HEK293 (cell line): ENCODE measurements at regions not wholly inside any gene's neighbourhood (a gene's known extent, or its start where the extent isn't known, plus 50 kb on each side); places are given as distances from the start of the nearest gene placed in this dataset.

Source experiments
- CTCF ChIA-PET: fragments of 350-600 bp; formaldehyde crosslinking; extraction: SDS; loops from one replicate; lab custom pipeline; 2021; ENCODE audit warnings: antibody characterized with exemption; lab: Yijun Ruan, JAX
- POLR2A ChIA-PET: fragments of 300-600 bp; formaldehyde crosslinking; extraction: SDS; loops from one replicate; lab custom pipeline; 2020; ENCODE audit warnings: antibody characterized with exemption, inconsistent platforms; lab: Yijun Ruan, JAX
- H3K27ac ChIP-seq: fragments of 200-500 bp; sonication (Bioruptor generic); 2 replicates; pipeline ENCODE4 v1.5.1; 2014; ENCODE audit warnings: low read depth, low read length, control low read depth, inconsistent platforms; ENCODE audit errors: extremely low read depth
- H3K36me3 ChIP-seq, 2 experiments: fragments of 200-500 bp in 1 of 2; sonication (Bioruptor generic) in 1 of 2; 1 replicate in 1 of 2; 2 replicates in 1 of 2; pipeline ENCODE4 v1.5.1; 2014 to 2017; ENCODE audit warnings: inconsistent platforms in 2 of 2, low read length in 2 of 2; ENCODE audit not compliant: control insufficient read depth in 2 of 2, insufficient read depth in 1 of 2
- H3K4me1 ChIP-seq: fragments of 200-500 bp; sonication (Bioruptor generic); 2 replicates; pipeline ENCODE4 v1.5.1; 2014; ENCODE audit warnings: mild to moderate bottlenecking, low read length, inconsistent platforms; ENCODE audit not compliant: control insufficient read depth, insufficient read depth
- H3K4me3 ChIP-seq: 2 replicates; pipeline ENCODE4 v1.5.1; 2011; ENCODE audit warnings: low read depth, mild to moderate bottlenecking, control low read depth, low read length, moderate library complexity
- H3K9me3 ChIP-seq: fragments of 200-500 bp; sonication (Bioruptor generic); 2 replicates; pipeline ENCODE4 v1.5.1; 2014; ENCODE audit warnings: low read depth, low read length, inconsistent platforms; ENCODE audit not compliant: control insufficient read depth, insufficient read depth
- HOXA7 ChIP-seq: sonication (generic); formaldehyde crosslinking; IDR thresholded peaks from 2 replicates; pipeline ENCODE4 v1.8.1; 2022; ENCODE audit warnings: missing genetic modification reagents, borderline replicate concordance
- KLF8 ChIP-seq: fragments of 450-650 bp; formaldehyde crosslinking; IDR thresholded peaks from 2 replicates; pipeline ENCODE4 v1.5.1; 2016; ENCODE audit warnings: missing biosample characterization, missing genetic modification characterization
- OVOL3 ChIP-seq: fragments of 450-650 bp; formaldehyde crosslinking; IDR thresholded peaks from 2 replicates; pipeline ENCODE4 v1.5.1; 2016; ENCODE audit warnings: missing biosample characterization, missing genetic modification characterization
- SP3 ChIP-seq: fragments of 450-650 bp; formaldehyde crosslinking; IDR thresholded peaks from 2 replicates; pipeline ENCODE4 v1.5.1; 2016; ENCODE audit warnings: missing biosample characterization, missing genetic modification characterization
- ZNF112 ChIP-seq: fragments of 450-650 bp; formaldehyde crosslinking; IDR thresholded peaks from 2 replicates; pipeline ENCODE4 v1.5.0; 2017; ENCODE audit warnings: missing biosample characterization, missing genetic modification characterization
- ZNF121 ChIP-seq: fragments of 450-650 bp; formaldehyde crosslinking; IDR thresholded peaks from 2 replicates; pipeline ENCODE4 v1.5.1; 2016; ENCODE audit warnings: missing biosample characterization, missing genetic modification characterization
- ZNF146 ChIP-seq: fragments of 450-650 bp; formaldehyde crosslinking; IDR thresholded peaks from 2 replicates; pipeline ENCODE4 v1.5.1; 2016; ENCODE audit warnings: missing biosample characterization, missing genetic modification characterization
- ZNF155 ChIP-seq: fragments of 450-650 bp; formaldehyde crosslinking; IDR thresholded peaks from 2 replicates; pipeline ENCODE4 v1.5.1; 2016; ENCODE audit warnings: missing biosample characterization, missing genetic modification characterization
- ZNF2 ChIP-seq: fragments of 450-650 bp; formaldehyde crosslinking; IDR thresholded peaks from 2 replicates; pipeline ENCODE4 v1.5.1; 2016; ENCODE audit warnings: missing biosample characterization, missing genetic modification characterization
- ZNF311 ChIP-seq: fragments of 450-650 bp; formaldehyde crosslinking; IDR thresholded peaks from 2 replicates; pipeline ENCODE4 v1.5.1; 2017; ENCODE audit warnings: missing biosample characterization, missing genetic modification characterization, borderline replicate concordance
- ZNF350 ChIP-seq: fragments of 450-650 bp; formaldehyde crosslinking; IDR thresholded peaks from 2 replicates; pipeline ENCODE4 v1.5.0; 2017; ENCODE audit warnings: missing biosample characterization, mild to moderate bottlenecking, missing genetic modification characterization
- ZNF518A ChIP-seq: fragments of 450-650 bp; formaldehyde crosslinking; conservative IDR thresholded peaks from 2 replicates; pipeline ENCODE4 v1.5.1; 2016; ENCODE audit warnings: low read depth, missing biosample characterization, missing genetic modification characterization
- ZNF561 ChIP-seq: fragments of 450-650 bp; IDR thresholded peaks from 2 replicates; pipeline ENCODE4 v1.5.1; 2018; ENCODE audit warnings: missing biosample characterization, missing genetic modification characterization, borderline replicate concordance
- ZNF624 ChIP-seq: fragments of 450-650 bp; formaldehyde crosslinking; IDR thresholded peaks from 2 replicates; pipeline ENCODE4 v1.5.1; 2017; ENCODE audit warnings: missing biosample characterization, missing genetic modification characterization
- ZNF654 ChIP-seq: fragments of 450-650 bp; formaldehyde crosslinking; IDR thresholded peaks from 2 replicates; pipeline ENCODE4 v1.5.1; 2016; ENCODE audit warnings: low read depth, missing biosample characterization, missing genetic modification characterization
- ZNF677 ChIP-seq: fragments of 450-650 bp; IDR thresholded peaks from 2 replicates; pipeline ENCODE4 v1.5.0; 2018; ENCODE audit warnings: missing biosample characterization, mild to moderate bottlenecking, missing genetic modification characterization, moderate library complexity
- ZNF776 ChIP-seq: fragments of 450-650 bp; formaldehyde crosslinking; IDR thresholded peaks from 2 replicates; pipeline ENCODE4 v1.5.0; 2017; ENCODE audit warnings: missing biosample characterization, missing genetic modification characterization, borderline replicate concordance
- TF ChIP-seq, protein P1 (sequence below): fragments of 450-650 bp; formaldehyde crosslinking; IDR thresholded peaks from 2 replicates; pipeline ENCODE4 v1.5.1; 2016; ENCODE audit warnings: missing biosample characterization, missing genetic modification characterization
- TF ChIP-seq, protein P2 (sequence below): fragments of 450-650 bp; formaldehyde crosslinking; IDR thresholded peaks from 2 replicates; pipeline ENCODE4 v1.5.1; 2017; ENCODE audit warnings: missing biosample characterization, mild to moderate bottlenecking, missing genetic modification characterization, moderate library complexity

GRCh38 chr16:24428756-24429155 lies 110.6 kb upstream of the RBBP6 start:
- H3K27ac ChIP-seq: no peak overlapping the region
- no peaks in the 10 kb centered on the region for H3K9me3 ChIP-seq
- H3K36me3 ChIP-seq: no peaks in the 10 kb centered on the region
- no peak overlapping the region for H3K4me3 ChIP-seq
- ChIA-PET CTCF (interaction anchor here (0.7 to 1.0 kb wide), 2 partner anchors 386 to 397 kb away, joined by 3 to 4 read pairs; no protein-coding TSS in a partner anchor), POLR2A (no interaction called here)
- no peak for TF ChIP-seq SP3 (tag by site-specific recombination)
- TF ChIP-seq ZNF350 (tag by site-specific recombination): no peak
- TF ChIP-seq ZNF155: no peak
- no peak for TF ChIP-seq ZNF624
- no peak for TF ChIP-seq OVOL3 (tag by site-specific recombination)
- no peak for TF ChIP-seq ZNF112 (tag by site-specific recombination)
- TF ChIP-seq ZNF561: no peak
- TF ChIP-seq KLF8 (tag by site-specific recombination): no peak
- TF ChIP-seq, protein P1, sequence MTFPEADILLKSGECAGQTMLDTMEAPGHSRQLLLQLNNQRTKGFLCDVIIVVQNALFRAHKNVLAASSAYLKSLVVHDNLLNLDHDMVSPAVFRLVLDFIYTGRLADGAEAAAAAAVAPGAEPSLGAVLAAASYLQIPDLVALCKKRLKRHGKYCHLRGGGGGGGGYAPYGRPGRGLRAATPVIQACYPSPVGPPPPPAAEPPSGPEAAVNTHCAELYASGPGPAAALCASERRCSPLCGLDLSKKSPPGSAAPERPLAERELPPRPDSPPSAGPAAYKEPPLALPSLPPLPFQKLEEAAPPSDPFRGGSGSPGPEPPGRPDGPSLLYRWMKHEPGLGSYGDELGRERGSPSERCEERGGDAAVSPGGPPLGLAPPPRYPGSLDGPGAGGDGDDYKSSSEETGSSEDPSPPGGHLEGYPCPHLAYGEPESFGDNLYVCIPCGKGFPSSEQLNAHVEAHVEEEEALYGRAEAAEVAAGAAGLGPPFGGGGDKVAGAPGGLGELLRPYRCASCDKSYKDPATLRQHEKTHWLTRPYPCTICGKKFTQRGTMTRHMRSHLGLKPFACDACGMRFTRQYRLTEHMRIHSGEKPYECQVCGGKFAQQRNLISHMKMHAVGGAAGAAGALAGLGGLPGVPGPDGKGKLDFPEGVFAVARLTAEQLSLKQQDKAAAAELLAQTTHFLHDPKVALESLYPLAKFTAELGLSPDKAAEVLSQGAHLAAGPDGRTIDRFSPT (tag by site-specific recombination): no peak
- no peak for TF ChIP-seq ZNF677 (tag by site-specific recombination)
- no peak for TF ChIP-seq ZNF776
- TF ChIP-seq ZNF518A: no peak
- TF ChIP-seq, protein P2, sequence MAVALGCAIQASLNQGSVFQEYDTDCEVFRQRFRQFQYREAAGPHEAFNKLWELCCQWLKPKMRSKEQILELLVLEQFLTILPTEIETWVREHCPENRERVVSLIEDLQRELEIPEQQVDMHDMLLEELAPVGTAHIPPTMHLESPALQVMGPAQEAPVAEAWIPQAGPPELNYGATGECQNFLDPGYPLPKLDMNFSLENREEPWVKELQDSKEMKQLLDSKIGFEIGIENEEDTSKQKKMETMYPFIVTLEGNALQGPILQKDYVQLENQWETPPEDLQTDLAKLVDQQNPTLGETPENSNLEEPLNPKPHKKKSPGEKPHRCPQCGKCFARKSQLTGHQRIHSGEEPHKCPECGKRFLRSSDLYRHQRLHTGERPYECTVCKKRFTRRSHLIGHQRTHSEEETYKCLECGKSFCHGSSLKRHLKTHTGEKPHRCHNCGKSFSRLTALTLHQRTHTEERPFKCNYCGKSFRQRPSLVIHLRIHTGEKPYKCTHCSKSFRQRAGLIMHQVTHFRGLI: no peak
- TF ChIP-seq ZNF146 (tag by site-specific recombination): no peak
- no peak for TF ChIP-seq ZNF654 (tag by site-specific recombination)
- TF ChIP-seq ZNF121 (tag by site-specific recombination): no peak
- no peak for TF ChIP-seq HOXA7 (CRISPR knock-in tag)
- no peak for TF ChIP-seq ZNF311 (tag by site-specific recombination)
- TF ChIP-seq ZNF2 (tag by site-specific recombination): no peak
- H3K4me1 ChIP-seq: no peaks in the 10 kb centered on the region; the same call in 1 of the 2 replicates
